ENCODE measurements at regions not wholly inside any gene's neighbourhood (a gene's known extent, or its start where the extent isn't known, plus 50 kb on each side); places are given as distances from the start of the nearest gene placed in this dataset.

DNA sequence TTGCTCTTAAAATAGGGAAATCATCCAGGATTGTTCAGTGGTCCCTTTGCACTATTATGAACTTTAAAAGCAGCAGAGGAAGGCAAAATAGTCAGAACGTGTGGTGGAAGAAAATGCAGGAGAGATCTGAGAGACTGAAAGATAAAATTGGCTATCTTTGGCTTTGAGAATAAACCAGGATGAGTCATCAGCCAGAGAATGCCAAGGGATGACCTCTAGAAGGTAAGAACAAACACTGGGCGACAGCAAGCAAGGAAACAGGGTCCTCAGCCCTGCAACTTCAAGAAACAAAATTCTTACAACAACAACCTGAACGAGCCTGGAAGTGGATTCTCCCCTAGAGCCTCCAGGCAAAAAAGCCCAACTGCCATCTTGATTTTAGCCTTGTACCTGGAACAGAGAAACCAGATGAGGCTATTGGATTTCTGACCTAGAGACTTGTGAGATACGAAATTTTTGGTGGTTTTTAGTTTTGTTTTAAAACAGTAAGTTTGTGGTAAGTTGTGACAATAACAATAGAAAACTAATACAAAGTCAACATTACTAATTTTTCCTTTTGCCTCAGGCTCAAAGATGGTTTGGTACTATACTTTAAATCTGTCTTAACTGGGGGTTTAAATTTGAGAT is 130.2 kb upstream of the CNTNAP2 start:
- H3K4me3 ChIP-seq (ENCODE audit: low read depth, low read length): no peak overlapping the region
- no peaks in the 10 kb centered on the region for H3K9me3 ChIP-seq (ENCODE audit: control insufficient read depth, low read length)
- no peaks in the 10 kb centered on the region for H3K4me1 ChIP-seq
- H3K4me2 ChIP-seq (ENCODE audit: low read length): no peak overlapping the region
- H3K36me3 ChIP-seq (ENCODE audit: control insufficient read depth, insufficient read depth, low read length): no peaks in the 10 kb centered on the region
- TF ChIP-seq, protein P1, sequence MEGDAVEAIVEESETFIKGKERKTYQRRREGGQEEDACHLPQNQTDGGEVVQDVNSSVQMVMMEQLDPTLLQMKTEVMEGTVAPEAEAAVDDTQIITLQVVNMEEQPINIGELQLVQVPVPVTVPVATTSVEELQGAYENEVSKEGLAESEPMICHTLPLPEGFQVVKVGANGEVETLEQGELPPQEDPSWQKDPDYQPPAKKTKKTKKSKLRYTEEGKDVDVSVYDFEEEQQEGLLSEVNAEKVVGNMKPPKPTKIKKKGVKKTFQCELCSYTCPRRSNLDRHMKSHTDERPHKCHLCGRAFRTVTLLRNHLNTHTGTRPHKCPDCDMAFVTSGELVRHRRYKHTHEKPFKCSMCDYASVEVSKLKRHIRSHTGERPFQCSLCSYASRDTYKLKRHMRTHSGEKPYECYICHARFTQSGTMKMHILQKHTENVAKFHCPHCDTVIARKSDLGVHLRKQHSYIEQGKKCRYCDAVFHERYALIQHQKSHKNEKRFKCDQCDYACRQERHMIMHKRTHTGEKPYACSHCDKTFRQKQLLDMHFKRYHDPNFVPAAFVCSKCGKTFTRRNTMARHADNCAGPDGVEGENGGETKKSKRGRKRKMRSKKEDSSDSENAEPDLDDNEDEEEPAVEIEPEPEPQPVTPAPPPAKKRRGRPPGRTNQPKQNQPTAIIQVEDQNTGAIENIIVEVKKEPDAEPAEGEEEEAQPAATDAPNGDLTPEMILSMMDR (IDR thresholded peaks at IDR 0.05): no peak
- H3K79me2 ChIP-seq: no peaks in the 10 kb centered on the region
- H3K9ac ChIP-seq: no peak overlapping the region
- no peaks in the 10 kb centered on the region for H3K27me3 ChIP-seq (ENCODE audit: control insufficient read depth, insufficient read depth, low read length)
- H2AFZ ChIP-seq: no peak overlapping the region
- no peak overlapping the region for H3K27ac ChIP-seq

DNA sequence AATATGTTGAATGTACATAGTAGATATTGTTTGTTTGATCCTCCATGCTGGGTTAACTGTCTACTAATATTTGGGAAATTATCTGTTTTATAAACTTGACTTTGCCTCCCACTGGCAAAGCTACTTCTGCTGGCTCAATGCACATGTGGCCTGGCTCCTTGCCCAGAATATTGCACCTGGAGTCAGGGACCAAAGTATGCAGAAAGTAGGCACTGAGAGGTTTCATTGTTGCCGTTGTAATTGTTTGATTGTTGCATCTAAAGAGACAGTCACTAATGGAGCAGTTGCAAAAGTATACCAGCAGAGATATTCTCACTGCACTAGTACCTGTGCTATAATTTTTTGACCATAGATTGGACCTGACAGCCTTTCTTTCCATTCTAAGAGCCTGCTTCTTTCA is 137.8 kb upstream of the CNTNAP2 start:
- Histone ChIP-seq H3K36me3 (ENCODE audit: control insufficient read depth, insufficient read depth, low read length) (no peaks in the 10 kb centered on the region), H3K9me3 (ENCODE audit: control insufficient read depth, low read length) (no peaks in the 10 kb centered on the region), H3K4me3 (ENCODE audit: low read depth, low read length) (no peak overlapping the region), H3K79me2 (no peaks in the 10 kb centered on the region), H3K27ac (no peak overlapping the region), H3K4me1 (no peaks in the 10 kb centered on the region), H3K9ac (no peak overlapping the region), H3K27me3 (ENCODE audit: control insufficient read depth, insufficient read depth, low read length) (no peaks in the 10 kb centered on the region), H2AFZ (no peak overlapping the region), H3K4me2 (ENCODE audit: low read length) (no peak overlapping the region)
- TF ChIP-seq, protein P1 (IDR thresholded peaks at IDR 0.05): no peak

DNA sequence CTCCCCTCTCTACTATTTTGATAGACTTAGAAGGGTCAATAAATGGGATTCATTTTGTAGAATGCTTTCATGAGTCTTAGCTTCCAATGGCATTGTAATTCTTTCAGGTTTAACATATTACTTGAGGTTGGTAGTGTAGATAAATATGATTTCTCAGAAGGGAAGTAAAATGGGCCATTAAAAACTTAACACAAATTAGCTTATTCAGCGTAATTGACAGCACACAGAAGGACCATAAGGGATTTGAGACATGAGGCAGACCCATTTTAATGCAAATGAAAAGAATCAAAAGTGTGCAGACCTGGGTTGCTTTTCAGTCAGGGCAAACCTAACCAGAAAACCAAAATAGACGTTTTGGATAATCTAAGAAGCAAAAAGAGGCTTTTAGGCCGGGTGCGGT is 156.6 kb upstream of the CNTNAP2 start:
- TF ChIP-seq, protein P1 (IDR thresholded peaks at IDR 0.05): no peak
- Histone ChIP-seq H3K36me3 (ENCODE audit: control insufficient read depth, insufficient read depth, low read length) (no peaks in the 10 kb centered on the region), H3K9me3 (ENCODE audit: control insufficient read depth, low read length) (no peaks in the 10 kb centered on the region), H3K9ac (no peak overlapping the region), H3K27me3 (ENCODE audit: control insufficient read depth, insufficient read depth, low read length) (no peaks in the 10 kb centered on the region), H3K4me2 (ENCODE audit: low read length) (no peak overlapping the region), H3K4me3 (ENCODE audit: low read depth, low read length) (no peak overlapping the region), H3K79me2 (no peaks in the 10 kb centered on the region), H2AFZ (no peak overlapping the region), H3K27ac (no peak overlapping the region), H3K4me1 (no peaks in the 10 kb centered on the region)

DNA sequence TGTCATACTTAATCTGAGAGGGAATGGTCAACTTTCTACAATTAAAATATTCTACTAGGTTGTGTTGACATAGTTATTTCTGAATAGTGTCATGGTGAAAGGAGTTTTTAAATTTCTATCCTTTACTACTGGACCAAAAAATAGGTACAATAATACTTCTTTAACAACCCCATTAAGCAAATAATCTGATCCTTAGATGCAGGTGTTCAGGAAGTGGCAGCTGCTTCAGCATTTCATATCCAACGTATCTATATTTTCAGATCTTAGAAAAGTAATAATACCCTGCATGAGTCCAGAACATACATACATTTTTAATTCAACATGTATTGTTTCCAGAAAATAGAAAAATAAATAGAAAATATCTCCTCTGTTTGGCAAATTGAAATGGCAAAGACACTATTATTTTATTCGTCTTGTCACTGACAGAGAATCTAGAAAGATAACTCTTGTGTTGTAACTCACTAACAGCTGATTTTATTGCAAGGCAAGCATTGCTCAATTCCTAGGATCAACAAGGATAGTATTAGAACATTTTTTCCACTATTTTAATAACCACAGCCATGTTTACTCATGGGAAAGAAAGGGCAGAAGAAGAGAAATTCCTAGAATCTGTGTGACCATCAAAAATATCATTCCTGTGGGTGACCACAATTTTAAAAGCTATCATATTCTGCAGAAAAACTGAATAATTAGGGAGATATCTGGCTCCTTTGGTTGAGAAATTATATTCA is 159.3 kb upstream of the CNTNAP2 start:
- Histone ChIP-seq H3K9me3 (ENCODE audit: control insufficient read depth, low read length) (no peaks in the 10 kb centered on the region), H3K79me2 (no peaks in the 10 kb centered on the region), H3K36me3 (ENCODE audit: control insufficient read depth, insufficient read depth, low read length) (no peaks in the 10 kb centered on the region), H3K27ac (no peak overlapping the region), H3K9ac (no peak overlapping the region), H3K4me1 (no peaks in the 10 kb centered on the region), H2AFZ (no peak overlapping the region), H3K4me2 (ENCODE audit: low read length) (no peak overlapping the region), H3K27me3 (ENCODE audit: control insufficient read depth, insufficient read depth, low read length) (no peaks in the 10 kb centered on the region), H3K4me3 (ENCODE audit: low read depth, low read length) (no peak overlapping the region)
- TF ChIP-seq, protein P1 (IDR thresholded peaks at IDR 0.05): no peak

DNA sequence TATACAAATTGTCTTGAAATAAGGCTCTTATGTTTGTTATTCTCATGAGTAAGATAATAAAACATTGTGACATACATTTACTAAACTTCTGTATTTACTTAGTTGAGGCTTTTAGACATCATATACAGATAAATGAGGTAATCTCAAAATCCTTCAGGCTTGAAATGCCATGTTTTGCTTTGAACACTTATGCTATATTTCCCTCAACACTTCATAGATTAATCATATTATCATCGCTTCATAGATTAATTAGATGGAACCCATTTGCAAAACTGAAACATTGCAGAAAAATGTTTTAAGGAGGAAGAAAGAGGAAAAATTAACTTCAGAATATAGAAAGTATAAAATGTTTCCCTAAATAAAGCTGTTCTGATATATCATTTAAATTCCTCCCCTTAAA is 165.0 kb upstream of the CNTNAP2 start:
- Histone ChIP-seq H2AFZ (no peak overlapping the region), H3K36me3 (ENCODE audit: control insufficient read depth, insufficient read depth, low read length) (no peaks in the 10 kb centered on the region), H3K79me2 (no peaks in the 10 kb centered on the region), H3K4me3 (ENCODE audit: low read depth, low read length) (no peak overlapping the region), H3K4me2 (ENCODE audit: low read length) (no peak overlapping the region), H3K4me1 (no peaks in the 10 kb centered on the region), H3K9me3 (ENCODE audit: control insufficient read depth, low read length) (no peaks in the 10 kb centered on the region), H3K27me3 (ENCODE audit: control insufficient read depth, insufficient read depth, low read length) (no peaks in the 10 kb centered on the region), H3K27ac (no peak overlapping the region), H3K9ac (no peak overlapping the region)
- TF ChIP-seq, protein P1 (IDR thresholded peaks at IDR 0.05): no peak

Measured in parathyroid adenoma (tissue), 2 donors.